ENCODE measurements at regions not wholly inside any gene's neighbourhood (a gene's known extent, or its start where the extent isn't known, plus 50 kb on each side); places are given as distances from the start of the nearest gene placed in this dataset.

DNA sequence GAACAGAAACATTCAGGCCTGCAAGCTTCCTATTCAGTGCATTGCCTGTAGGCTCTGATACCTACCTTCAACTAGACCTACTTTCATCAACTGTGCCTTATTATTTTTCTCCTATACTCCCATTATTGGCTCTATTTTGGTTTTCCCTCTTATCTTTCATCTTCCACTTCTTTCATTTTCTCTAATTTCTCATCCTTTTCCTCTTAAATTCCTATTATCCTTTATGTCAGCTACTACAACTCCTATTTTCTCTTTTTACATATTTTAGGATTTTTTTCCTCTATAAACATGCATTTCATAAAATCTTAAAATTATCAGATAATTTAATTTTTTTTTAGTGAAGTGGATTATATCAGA lies 61.6 kb upstream of the PRDM8 start:
- H3K27me3 Mint-ChIP-seq (ENCODE audit: unreplicated experiment): no peaks in the 10 kb centered on the region
- peaks cover 2% of the 10 kb centered on the region for H3K4me1 Mint-ChIP-seq (ENCODE audit: unreplicated experiment)
- no peak for DNase-seq (ENCODE audit: extremely low spot score, unreplicated experiment)
- TF ChIP-seq, protein P1, sequence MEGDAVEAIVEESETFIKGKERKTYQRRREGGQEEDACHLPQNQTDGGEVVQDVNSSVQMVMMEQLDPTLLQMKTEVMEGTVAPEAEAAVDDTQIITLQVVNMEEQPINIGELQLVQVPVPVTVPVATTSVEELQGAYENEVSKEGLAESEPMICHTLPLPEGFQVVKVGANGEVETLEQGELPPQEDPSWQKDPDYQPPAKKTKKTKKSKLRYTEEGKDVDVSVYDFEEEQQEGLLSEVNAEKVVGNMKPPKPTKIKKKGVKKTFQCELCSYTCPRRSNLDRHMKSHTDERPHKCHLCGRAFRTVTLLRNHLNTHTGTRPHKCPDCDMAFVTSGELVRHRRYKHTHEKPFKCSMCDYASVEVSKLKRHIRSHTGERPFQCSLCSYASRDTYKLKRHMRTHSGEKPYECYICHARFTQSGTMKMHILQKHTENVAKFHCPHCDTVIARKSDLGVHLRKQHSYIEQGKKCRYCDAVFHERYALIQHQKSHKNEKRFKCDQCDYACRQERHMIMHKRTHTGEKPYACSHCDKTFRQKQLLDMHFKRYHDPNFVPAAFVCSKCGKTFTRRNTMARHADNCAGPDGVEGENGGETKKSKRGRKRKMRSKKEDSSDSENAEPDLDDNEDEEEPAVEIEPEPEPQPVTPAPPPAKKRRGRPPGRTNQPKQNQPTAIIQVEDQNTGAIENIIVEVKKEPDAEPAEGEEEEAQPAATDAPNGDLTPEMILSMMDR (IDR thresholded peaks at IDR 0.05): no peak
- no peaks in the 10 kb centered on the region for H3K9me3 Mint-ChIP-seq (ENCODE audit: unreplicated experiment)
- H3K27ac Mint-ChIP-seq (ENCODE audit: unreplicated experiment): no peak overlapping the region
- H3K4me3 Mint-ChIP-seq (ENCODE audit: unreplicated experiment): no peak overlapping the region
- H3K36me3 Mint-ChIP-seq (ENCODE audit: unreplicated experiment): no peaks in the 10 kb centered on the region

DNA sequence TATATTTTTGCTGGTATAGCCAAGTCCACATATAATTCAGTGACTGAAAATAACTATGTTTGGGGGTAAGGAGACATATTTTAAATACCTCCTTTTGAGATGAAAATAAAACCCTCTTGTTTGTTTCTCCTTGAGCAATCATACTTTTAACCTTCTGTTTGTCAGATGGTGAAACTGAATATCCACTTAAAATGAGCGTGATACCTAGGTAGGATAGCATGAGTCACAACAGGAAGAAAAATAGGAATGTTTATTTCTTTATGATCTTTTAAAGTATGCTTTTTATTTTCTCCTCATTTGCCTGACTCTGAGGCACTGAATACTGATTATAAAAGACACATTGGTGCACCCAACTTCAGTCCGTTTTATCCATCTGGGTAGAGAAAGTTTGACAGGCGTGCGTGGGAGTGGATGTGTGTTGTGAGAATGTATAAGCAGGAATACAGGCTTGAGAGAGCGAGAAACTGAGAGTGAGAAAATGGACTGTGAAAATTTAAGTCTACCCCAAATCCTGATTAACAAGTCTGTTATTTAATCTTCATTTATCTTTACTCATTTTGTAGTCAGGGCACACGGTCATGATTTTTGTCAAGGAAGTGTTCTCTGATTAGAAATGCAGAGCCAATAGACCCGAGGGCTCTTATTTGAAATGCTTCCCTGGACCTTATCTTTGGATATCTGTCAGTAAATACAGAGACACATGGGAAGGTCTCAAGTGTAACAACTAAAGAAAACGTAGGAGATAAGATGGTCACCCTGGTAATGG lies 62.1 kb upstream of the ANTXR2 start:
- DNase-seq (ENCODE audit: extremely low spot score, unreplicated experiment): no peak
- no peak overlapping the region for H3K4me3 Mint-ChIP-seq (ENCODE audit: unreplicated experiment)
- H3K27ac Mint-ChIP-seq (ENCODE audit: unreplicated experiment): no peak overlapping the region
- TF ChIP-seq, protein P1 (IDR thresholded peaks at IDR 0.05): no peak
- no peaks in the 10 kb centered on the region for H3K27me3 Mint-ChIP-seq (ENCODE audit: unreplicated experiment)
- H3K36me3 Mint-ChIP-seq (ENCODE audit: unreplicated experiment): no peaks in the 10 kb centered on the region
- peaks cover 2% of the 10 kb centered on the region for H3K4me1 Mint-ChIP-seq (ENCODE audit: unreplicated experiment)
- no peaks in the 10 kb centered on the region for H3K9me3 Mint-ChIP-seq (ENCODE audit: unreplicated experiment)

DNA sequence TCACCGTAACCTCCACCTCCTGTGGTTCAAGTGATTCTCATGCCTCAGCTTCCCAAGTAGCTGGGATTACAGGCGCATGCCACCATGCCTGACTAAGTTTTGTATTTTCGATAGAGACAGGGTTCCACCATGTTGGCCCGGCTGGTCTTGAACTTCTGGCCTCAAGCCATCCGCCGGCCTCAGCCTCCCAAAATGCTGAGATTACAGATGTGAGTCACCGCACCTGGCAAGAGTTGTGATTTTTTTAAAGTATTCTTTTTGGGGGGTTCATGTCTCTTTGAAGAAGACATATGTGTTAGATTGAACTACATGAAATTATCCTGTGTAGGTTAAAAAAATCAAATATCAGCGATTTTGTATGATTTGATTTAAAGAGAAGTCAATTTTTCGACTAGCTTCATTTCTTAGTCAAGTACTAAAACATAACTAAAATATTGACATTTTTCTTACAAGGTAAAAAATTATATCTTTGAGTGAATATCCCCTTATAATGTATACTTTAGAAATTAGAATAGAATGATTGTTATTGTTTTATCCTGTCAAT lies 60.3 kb upstream of the ANTXR2 start:
- Mint-ChIP-seq H3K4me1 (ENCODE audit: unreplicated experiment) (no peaks in the 10 kb centered on the region), H3K27me3 (ENCODE audit: unreplicated experiment) (no peaks in the 10 kb centered on the region), H3K4me3 (ENCODE audit: unreplicated experiment) (no peak overlapping the region), H3K36me3 (ENCODE audit: unreplicated experiment) (no peaks in the 10 kb centered on the region), H3K9me3 (ENCODE audit: unreplicated experiment) (no peaks in the 10 kb centered on the region), H3K27ac (ENCODE audit: unreplicated experiment) (no peak overlapping the region)
- TF ChIP-seq, protein P1 (IDR thresholded peaks at IDR 0.05): no peak
- no peak for DNase-seq (ENCODE audit: extremely low spot score, unreplicated experiment)

DNA sequence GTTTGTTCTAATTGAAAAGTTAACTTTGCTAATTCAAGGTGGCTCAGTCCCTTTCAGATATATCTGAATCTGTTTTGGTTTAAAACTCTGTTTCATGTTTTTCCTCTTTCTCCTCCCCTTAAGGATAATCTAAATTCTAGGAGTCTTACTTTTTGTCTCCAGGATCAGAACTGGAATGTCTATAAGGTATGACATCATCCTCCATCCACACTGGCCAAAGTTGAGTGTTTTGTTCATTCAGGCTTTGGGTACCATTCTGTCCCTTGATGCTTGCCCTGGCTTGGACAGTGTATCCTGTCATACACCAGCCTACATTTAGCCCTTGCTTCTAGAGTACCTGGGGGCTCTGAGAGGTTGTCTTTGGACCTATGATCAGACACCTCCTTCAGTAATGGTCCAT lies 56.8 kb upstream of the ANTXR2 start:
- peaks cover 5% of the 10 kb centered on the region for H3K4me1 Mint-ChIP-seq (ENCODE audit: unreplicated experiment)
- H3K36me3 Mint-ChIP-seq (ENCODE audit: unreplicated experiment): no peaks in the 10 kb centered on the region
- H3K27ac Mint-ChIP-seq (ENCODE audit: unreplicated experiment): no peak overlapping the region

DNA sequence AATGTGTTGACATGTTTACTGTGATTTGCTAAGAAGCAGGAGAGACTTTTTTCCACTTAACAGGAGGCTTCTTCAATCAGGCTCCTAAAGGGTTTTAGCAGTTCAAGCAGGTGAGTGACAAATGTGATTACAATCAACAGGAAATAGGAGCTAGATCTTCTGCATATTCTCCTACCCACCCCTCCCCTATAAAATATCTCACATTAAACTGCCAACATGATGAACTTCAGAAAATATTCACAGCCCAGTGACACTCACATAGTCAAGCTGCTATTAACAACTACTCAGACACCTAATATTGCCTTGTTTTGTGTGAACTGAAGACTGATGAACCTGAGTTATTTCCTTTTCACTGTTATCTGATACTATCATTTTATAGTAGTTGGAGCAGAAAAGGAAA lies 55.9 kb upstream of the ANTXR2 start:
- Mint-ChIP-seq H3K36me3 (ENCODE audit: unreplicated experiment) (no peaks in the 10 kb centered on the region), H3K27ac (ENCODE audit: unreplicated experiment) (no peak overlapping the region), H3K27me3 (ENCODE audit: unreplicated experiment) (no peaks in the 10 kb centered on the region), H3K4me3 (ENCODE audit: unreplicated experiment) (no peak overlapping the region), H3K9me3 (ENCODE audit: unreplicated experiment) (peaks cover 4% of the 10 kb centered on the region), H3K4me1 (ENCODE audit: unreplicated experiment) (peaks cover 5% of the 10 kb centered on the region)
- TF ChIP-seq, protein P1 (IDR thresholded peaks at IDR 0.05): no peak
- DNase-seq (ENCODE audit: extremely low spot score, unreplicated experiment): no peak

More for the DNA sequence above, 56.8 kb upstream of the ANTXR2 start:
- no peak for DNase-seq (ENCODE audit: extremely low spot score, unreplicated experiment)
- H3K27me3 Mint-ChIP-seq (ENCODE audit: unreplicated experiment): no peaks in the 10 kb centered on the region
- no peak overlapping the region for H3K4me3 Mint-ChIP-seq (ENCODE audit: unreplicated experiment)
- H3K9me3 Mint-ChIP-seq (ENCODE audit: unreplicated experiment): peaks cover 4% of the 10 kb centered on the region
- TF ChIP-seq, protein P1 (IDR thresholded peaks at IDR 0.05): no peak

Measured in osteocyte (in vitro differentiated cells).